ENCODE measurements at regions not wholly inside any gene's neighbourhood (a gene's known extent, or its start where the extent isn't known, plus 50 kb on each side); places are given as distances from the start of the nearest gene placed in this dataset.
A peak's percentile ranks its signal among the peaks of the same experiment; 100 is the strongest.

GRCh38 chr12:127373559-127373958 is 893.4 kb upstream of the TMEM132C start:
- DNase-seq (ENCODE audit: low spot score): no peak
- in situ Hi-C loops (cut with MboI; ENCODE audit: low sequenced_read_pairs, unreplicated experiment): no loop called here
- TF ChIP-seq CTCF (IDR thresholded peaks at IDR 0.05; ENCODE audit: borderline replicate concordance, control extremely low read depth, extremely low read depth, insufficient read depth, missing control alignments): no peak

- in situ Hi-C loops (cut with MboI; ENCODE audit: low sequenced_read_pairs, unreplicated experiment): no loop called here
- TF ChIP-seq CTCF (IDR thresholded peaks at IDR 0.05; ENCODE audit: borderline replicate concordance, control extremely low read depth, extremely low read depth, insufficient read depth, missing control alignments): no peak
- no peak for DNase-seq (ENCODE audit: low spot score)
Measured at GRCh38 chr12:127374447-127374846, 892.5 kb upstream of the TMEM132C start.

- DNase-seq (ENCODE audit: low spot score): peak; percentile 76
- in situ Hi-C loops (cut with MboI; ENCODE audit: low sequenced_read_pairs, unreplicated experiment): no loop called here
- peak; percentile 79 for TF ChIP-seq CTCF (IDR thresholded peaks at IDR 0.05; ENCODE audit: borderline replicate concordance, control extremely low read depth, extremely low read depth, insufficient read depth, missing control alignments)
Measured at GRCh38 chr12:127381043-127381668, 885.8 kb upstream of the TMEM132C start.

GRCh38 chr12:127381681-127382080 is 885.3 kb upstream of the TMEM132C start:
- no peak for DNase-seq (ENCODE audit: low spot score)
- TF ChIP-seq CTCF (IDR thresholded peaks at IDR 0.05; ENCODE audit: borderline replicate concordance, control extremely low read depth, extremely low read depth, insufficient read depth, missing control alignments): no peak
- in situ Hi-C loops (cut with MboI; ENCODE audit: low sequenced_read_pairs, unreplicated experiment): no loop called here

GRCh38 chr12:127383281-127383680 is 883.7 kb upstream of the TMEM132C start:
- in situ Hi-C loops (cut with MboI; ENCODE audit: low sequenced_read_pairs, unreplicated experiment): no loop called here
- TF ChIP-seq CTCF (IDR thresholded peaks at IDR 0.05; ENCODE audit: borderline replicate concordance, control extremely low read depth, extremely low read depth, insufficient read depth, missing control alignments): no peak
- DNase-seq (ENCODE audit: low spot score): no peak

GRCh38 chr12:127386723-127387122 is 880.2 kb upstream of the TMEM132C start:
- in situ Hi-C loops (cut with MboI; ENCODE audit: low sequenced_read_pairs, unreplicated experiment): no loop called here
- no peak for DNase-seq (ENCODE audit: low spot score)
- TF ChIP-seq CTCF (IDR thresholded peaks at IDR 0.05; ENCODE audit: borderline replicate concordance, control extremely low read depth, extremely low read depth, insufficient read depth, missing control alignments): no peak

Data from GM13976 (cell line).